ENCODE measurements at regions not wholly inside any gene's neighbourhood (a gene's known extent, or its start where the extent isn't known, plus 50 kb on each side); places are given as distances from the start of the nearest gene placed in this dataset.

GRCh38 chr11:33646629-33647028 lies 54.0 kb downstream of the C11orf91 start:
- ChIA-PET POLR2A (no interaction called here), CTCF (no interaction called here)
- no peak for DNase-seq
- H3K4me3 Mint-ChIP-seq = no peak overlapping the region
- no peak for TF ChIP-seq CTCF (IDR thresholded peaks at IDR 0.05)
- no peaks in the 10 kb centered on the region for H3K4me1 Mint-ChIP-seq (ENCODE audit: low read depth)
- no peak for ATAC-seq
- no peak overlapping the region for H3K27ac Mint-ChIP-seq
- H3K27me3 Mint-ChIP-seq = peaks cover 6% of the 10 kb centered on the region
- intact Hi-C loops (cut with micrococcal nuclease) = no loop called here
- no peaks in the 10 kb centered on the region for H3K9me3 Mint-ChIP-seq
- H3K36me3 Mint-ChIP-seq (ENCODE audit: low read depth) = no peaks in the 10 kb centered on the region

GRCh38 chr11:33646168-33646567 lies 54.5 kb downstream of the C11orf91 start:
- TF ChIP-seq CTCF (IDR thresholded peaks at IDR 0.05) = no peak
- ChIA-PET CTCF (no interaction called here), POLR2A (no interaction called here)
- Mint-ChIP-seq H3K27me3 (peaks cover 6% of the 10 kb centered on the region), H3K36me3 (ENCODE audit: low read depth) (no peaks in the 10 kb centered on the region), H3K4me1 (ENCODE audit: low read depth) (no peaks in the 10 kb centered on the region), H3K4me3 (no peak overlapping the region), H3K9me3 (no peaks in the 10 kb centered on the region), H3K27ac (no peak overlapping the region)
- no peak for DNase-seq
- no peak for ATAC-seq
- intact Hi-C loops (cut with micrococcal nuclease) = no loop called here

- Mint-ChIP-seq H3K4me3 (no peak overlapping the region), H3K9me3 (no peaks in the 10 kb centered on the region), H3K27me3 (peaks cover 8% of the 10 kb centered on the region), H3K36me3 (ENCODE audit: low read depth) (no peaks in the 10 kb centered on the region), H3K27ac (no peak overlapping the region), H3K4me1 (ENCODE audit: low read depth) (no peaks in the 10 kb centered on the region)
- ATAC-seq (no peak), DNase-seq (no peak)
- no peak for TF ChIP-seq CTCF (IDR thresholded peaks at IDR 0.05)
- POLR2A ChIA-PET = no interaction called here
- CTCF ChIA-PET = no interaction called here
- intact Hi-C loops (cut with micrococcal nuclease) = no loop called here
These were observed 54.9 kb downstream of the C11orf91 start for GRCh38 chr11:33645686-33646085.

GRCh38 chr11:33643167-33643824 lies 57.3 kb downstream of the C11orf91 start:
- H3K27ac Mint-ChIP-seq = no peak overlapping the region
- no peaks in the 10 kb centered on the region for H3K36me3 Mint-ChIP-seq (ENCODE audit: low read depth)
- DNase-seq = no peak
- CTCF ChIA-PET = no interaction called here
- POLR2A ChIA-PET = no interaction called here
- peaks cover 3% of the 10 kb centered on the region for H3K9me3 Mint-ChIP-seq
- H3K27me3 Mint-ChIP-seq = peaks cover 10% of the 10 kb centered on the region
- no peak for TF ChIP-seq CTCF (IDR thresholded peaks at IDR 0.05)
- no peaks in the 10 kb centered on the region for H3K4me1 Mint-ChIP-seq (ENCODE audit: low read depth)
- no peak overlapping the region for H3K4me3 Mint-ChIP-seq
- intact Hi-C loops (cut with micrococcal nuclease) = no loop called here
- ATAC-seq = no peak

- TF ChIP-seq CTCF (IDR thresholded peaks at IDR 0.05) = no peak
- no peaks in the 10 kb centered on the region for H3K4me1 Mint-ChIP-seq (ENCODE audit: low read depth)
These were observed 58.0 kb downstream of the C11orf91 start for GRCh38 chr11:33642461-33643166.

More at GRCh38 chr11:33642461-33643166, 58.0 kb downstream of the C11orf91 start:
- no peak for DNase-seq
- H3K27ac Mint-ChIP-seq = no peak overlapping the region
- intact Hi-C loops (cut with micrococcal nuclease) = no loop called here
- peaks cover 3% of the 10 kb centered on the region for H3K9me3 Mint-ChIP-seq
- CTCF ChIA-PET = no interaction called here
- no peak for ATAC-seq
- POLR2A ChIA-PET = no interaction called here
- no peaks in the 10 kb centered on the region for H3K36me3 Mint-ChIP-seq (ENCODE audit: low read depth)
- no peak overlapping the region for H3K4me3 Mint-ChIP-seq
- peaks cover 14% of the 10 kb centered on the region for H3K27me3 Mint-ChIP-seq
